ENCODE measurements at regions not wholly inside any gene's neighbourhood (a gene's known extent, or its start where the extent isn't known, plus 50 kb on each side); places are given as distances from the start of the nearest gene placed in this dataset.

DNA sequence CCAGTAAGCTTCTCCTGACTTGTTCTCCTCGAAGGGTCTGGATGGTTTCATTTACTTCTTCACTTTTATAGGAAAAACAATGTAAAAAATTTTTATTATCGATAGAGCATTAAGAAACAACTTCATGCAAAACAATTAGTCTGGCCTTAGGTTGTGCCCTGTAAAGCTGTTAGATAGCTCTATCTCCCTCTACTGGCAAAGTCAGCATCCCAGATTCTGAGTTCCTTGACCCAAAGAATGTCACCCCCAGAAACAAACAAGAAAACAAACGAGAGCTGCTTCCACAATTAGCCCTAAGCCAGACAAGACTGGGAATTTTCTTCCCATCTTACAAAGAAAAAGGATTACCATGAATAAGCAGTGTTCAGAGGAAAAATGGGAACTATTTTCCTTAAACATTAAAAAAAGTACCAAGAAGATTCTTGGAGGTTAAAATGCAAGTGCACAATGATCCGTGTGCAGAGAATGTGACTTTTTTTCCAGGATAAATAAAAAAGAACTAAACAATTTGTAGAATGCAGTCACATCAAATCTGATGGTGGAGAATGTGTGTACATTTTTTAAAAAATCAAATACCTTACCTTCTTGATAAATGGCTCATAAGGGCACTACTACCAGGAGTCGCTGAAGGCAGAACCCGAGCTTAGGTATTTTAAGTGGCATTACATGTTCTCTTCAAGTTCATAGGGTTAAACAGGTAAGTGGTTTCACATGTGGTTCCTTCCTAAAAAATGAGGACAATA, 293.2 kb downstream of the FBXO8 start (continued):
- TF ChIP-seq ZNF609 (CRISPR knock-in tag; IDR thresholded peaks at IDR 0.05; ENCODE audit: borderline replicate concordance), result no peak
- TF ChIP-seq SMC3 (conservative IDR thresholded peaks at IDR 0.05; ENCODE audit: insufficient read depth, low read depth, low read length), result 0 out of 2 replicates have a peak, but pooled peaks have one; percentile 21
- TF ChIP-seq, protein P1, sequence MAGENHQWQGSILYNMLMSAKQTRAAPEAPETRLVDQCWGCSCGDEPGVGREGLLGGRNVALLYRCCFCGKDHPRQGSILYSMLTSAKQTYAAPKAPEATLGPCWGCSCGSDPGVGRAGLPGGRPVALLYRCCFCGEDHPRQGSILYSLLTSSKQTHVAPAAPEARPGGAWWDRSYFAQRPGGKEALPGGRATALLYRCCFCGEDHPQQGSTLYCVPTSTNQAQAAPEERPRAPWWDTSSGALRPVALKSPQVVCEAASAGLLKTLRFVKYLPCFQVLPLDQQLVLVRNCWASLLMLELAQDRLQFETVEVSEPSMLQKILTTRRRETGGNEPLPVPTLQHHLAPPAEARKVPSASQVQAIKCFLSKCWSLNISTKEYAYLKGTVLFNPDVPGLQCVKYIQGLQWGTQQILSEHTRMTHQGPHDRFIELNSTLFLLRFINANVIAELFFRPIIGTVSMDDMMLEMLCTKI (IDR thresholded peaks at IDR 0.05; ENCODE audit: partially characterized antibody), result no peak
- TF ChIP-seq, protein P2, sequence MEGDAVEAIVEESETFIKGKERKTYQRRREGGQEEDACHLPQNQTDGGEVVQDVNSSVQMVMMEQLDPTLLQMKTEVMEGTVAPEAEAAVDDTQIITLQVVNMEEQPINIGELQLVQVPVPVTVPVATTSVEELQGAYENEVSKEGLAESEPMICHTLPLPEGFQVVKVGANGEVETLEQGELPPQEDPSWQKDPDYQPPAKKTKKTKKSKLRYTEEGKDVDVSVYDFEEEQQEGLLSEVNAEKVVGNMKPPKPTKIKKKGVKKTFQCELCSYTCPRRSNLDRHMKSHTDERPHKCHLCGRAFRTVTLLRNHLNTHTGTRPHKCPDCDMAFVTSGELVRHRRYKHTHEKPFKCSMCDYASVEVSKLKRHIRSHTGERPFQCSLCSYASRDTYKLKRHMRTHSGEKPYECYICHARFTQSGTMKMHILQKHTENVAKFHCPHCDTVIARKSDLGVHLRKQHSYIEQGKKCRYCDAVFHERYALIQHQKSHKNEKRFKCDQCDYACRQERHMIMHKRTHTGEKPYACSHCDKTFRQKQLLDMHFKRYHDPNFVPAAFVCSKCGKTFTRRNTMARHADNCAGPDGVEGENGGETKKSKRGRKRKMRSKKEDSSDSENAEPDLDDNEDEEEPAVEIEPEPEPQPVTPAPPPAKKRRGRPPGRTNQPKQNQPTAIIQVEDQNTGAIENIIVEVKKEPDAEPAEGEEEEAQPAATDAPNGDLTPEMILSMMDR (IDR thresholded peaks at IDR 0.05 in 2 of 3, conservative IDR thresholded peaks at IDR 0.05 in 1 of 3; ENCODE audit: insufficient read depth in 2 of 3, low read depth in 1 of 3, low read length in 3 of 3), result peak; percentile 38 to 54 (median 50); a peak in 5 of 6 replicates
- TF ChIP-seq RAD21 (CRISPR knock-in tag; conservative IDR thresholded peaks at IDR 0.05 in 1 of 2, IDR thresholded peaks at IDR 0.05 in 1 of 2), result peak; percentile 43 to 44; a peak in 3 of 4 replicates
- TF ChIP-seq TRIM28 (IDR thresholded peaks at IDR 0.05), result no peak
- 0 out of 2 replicates have a peak, but pooled peaks have one; percentile 22 for TF ChIP-seq ZNF512 (tag; IDR thresholded peaks at IDR 0.05)
- TF ChIP-seq RBM34 (IDR thresholded peaks at IDR 0.05; ENCODE audit: borderline replicate concordance, insufficient read depth, low read length), result no peak
- TF ChIP-seq, protein P3, sequence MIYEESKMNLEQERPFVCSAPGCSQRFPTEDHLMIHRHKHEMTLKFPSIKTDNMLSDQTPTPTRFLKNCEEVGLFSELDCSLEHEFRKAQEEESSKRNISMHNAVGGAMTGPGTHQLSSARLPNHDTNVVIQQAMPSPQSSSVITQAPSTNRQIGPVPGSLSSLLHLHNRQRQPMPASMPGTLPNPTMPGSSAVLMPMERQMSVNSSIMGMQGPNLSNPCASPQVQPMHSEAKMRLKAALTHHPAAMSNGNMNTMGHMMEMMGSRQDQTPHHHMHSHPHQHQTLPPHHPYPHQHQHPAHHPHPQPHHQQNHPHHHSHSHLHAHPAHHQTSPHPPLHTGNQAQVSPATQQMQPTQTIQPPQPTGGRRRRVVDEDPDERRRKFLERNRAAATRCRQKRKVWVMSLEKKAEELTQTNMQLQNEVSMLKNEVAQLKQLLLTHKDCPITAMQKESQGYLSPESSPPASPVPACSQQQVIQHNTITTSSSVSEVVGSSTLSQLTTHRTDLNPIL (CRISPR knock-in tag; IDR thresholded peaks at IDR 0.05), result no peak
- no peak for TF ChIP-seq JUND (IDR thresholded peaks at IDR 0.05; ENCODE audit: borderline replicate concordance, low read depth, low read length)
- TF ChIP-seq JUND (tag; IDR thresholded peaks at IDR 0.05; ENCODE audit: borderline replicate concordance, low read depth, low read length), result no peak
- TF ChIP-seq NR2F6 (CRISPR knock-in tag; IDR thresholded peaks at IDR 0.05), result no peak
- no peak for TF ChIP-seq FOXJ2 (tag; IDR thresholded peaks at IDR 0.05)
- TF ChIP-seq FOSL1 (tag; conservative IDR thresholded peaks at IDR 0.05), result no peak
- TF ChIP-seq CBX5 (IDR thresholded peaks at IDR 0.05; ENCODE audit: borderline replicate concordance, low read depth), result no peak

All from K562 (cell line).